ENCODE measurements at regions not wholly inside any gene's neighbourhood (a gene's known extent, or its start where the extent isn't known, plus 50 kb on each side); places are given as distances from the start of the nearest gene placed in this dataset.

DNA sequence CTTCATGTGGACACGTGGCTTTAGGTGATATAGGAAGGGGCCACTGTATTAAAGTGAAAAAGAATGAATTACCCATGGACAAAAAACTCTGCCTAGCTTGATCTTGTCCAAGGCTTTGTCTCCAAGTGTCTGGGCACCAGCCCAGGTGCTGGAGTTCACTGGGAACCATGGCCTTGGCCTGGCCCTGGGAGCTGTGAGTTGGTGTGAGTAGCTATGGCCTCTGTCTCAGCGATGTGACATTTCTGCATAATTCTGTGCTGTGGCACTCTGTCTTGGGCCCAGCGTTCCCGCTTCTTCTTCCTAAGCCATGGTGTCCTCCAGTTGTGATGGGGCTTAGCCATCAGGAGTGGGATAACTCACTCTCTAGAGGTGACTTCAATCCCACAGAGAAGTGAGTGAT lies 119.0 kb upstream of the PPP2R2D start:
- DNase-seq: no peak

DNA sequence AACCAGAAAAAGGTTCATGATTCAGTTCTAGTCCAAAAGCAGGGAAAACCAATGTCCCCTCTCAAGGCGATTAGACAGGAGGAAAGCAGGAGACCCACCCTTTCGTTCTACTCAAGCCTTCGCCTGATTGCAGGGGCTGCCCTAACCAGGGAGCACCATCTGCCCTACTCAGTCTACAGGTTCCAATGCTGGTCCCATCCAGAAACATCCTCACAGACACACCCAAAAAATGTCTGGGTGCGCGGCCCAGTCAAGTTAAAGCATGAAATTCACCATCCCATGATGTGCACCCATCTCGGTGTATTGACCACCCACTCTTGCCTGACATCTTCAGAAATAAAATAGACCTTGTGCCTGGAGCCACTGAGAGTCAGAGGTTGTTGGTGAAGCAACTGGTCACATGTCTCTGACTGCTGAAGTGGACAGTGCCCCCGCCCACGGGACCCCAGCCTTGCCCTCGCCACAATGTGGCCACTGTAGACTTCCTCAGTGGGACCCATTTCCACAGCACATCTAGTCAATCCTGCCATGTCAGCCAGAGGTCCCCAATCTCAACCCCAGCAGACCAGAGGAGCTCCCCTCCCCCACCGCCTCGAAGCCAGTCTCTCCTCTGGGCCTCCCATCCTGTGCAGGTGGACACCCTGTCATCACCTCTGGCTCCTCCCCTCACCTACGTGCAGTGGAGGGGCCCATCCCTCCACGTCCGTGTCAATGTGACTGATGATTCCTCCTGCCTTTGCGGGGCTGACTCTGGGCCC lies 116.3 kb upstream of the PPP2R2D start:
- no peak for DNase-seq

DNA sequence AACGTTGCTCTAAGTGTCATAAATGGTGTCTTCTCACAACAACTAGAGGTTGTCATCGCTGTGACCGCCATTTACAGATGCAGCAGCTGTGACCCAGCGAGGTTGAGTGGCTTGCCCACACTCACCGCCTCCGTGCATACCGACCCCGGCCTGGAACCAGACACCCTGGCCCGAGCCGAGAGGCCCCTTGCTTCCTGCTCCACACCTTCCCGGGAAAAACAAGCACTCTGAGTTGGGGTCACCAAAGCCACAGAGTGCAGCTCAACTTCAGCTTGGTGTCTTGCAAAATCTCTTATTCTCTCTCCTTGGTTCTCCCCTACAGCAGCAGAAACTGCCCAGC lies 115.7 kb upstream of the PPP2R2D start:
- no peak for DNase-seq

- DNase-seq: peak; percentile 55
Measured at GRCh38 chr10:131786756-131787605, 113.8 kb upstream of the PPP2R2D start.

DNA sequence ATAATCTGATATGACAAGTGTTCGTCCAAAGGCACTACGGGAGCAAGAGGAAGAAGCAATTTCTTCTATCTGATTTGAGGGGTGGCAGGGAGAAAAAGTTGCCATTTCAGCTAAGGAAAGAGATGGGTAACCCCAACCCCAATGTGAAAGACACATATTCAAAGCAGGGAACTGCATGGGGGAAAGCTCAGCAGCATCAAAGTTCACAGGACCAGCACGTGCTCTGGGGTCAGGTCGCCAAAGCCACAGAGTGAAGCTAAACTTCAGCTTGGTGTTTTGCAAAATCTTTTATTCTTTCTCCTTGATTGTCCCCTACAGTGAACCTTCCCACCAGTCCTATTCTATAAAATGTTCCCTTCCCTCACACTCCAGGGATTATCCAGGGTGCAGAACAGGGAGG lies 112.8 kb upstream of the PPP2R2D start:
- DNase-seq: no peak

GRCh38 chr10:131788386-131788785 lies 112.4 kb upstream of the PPP2R2D start:
- DNase-seq: no peak

DNA sequence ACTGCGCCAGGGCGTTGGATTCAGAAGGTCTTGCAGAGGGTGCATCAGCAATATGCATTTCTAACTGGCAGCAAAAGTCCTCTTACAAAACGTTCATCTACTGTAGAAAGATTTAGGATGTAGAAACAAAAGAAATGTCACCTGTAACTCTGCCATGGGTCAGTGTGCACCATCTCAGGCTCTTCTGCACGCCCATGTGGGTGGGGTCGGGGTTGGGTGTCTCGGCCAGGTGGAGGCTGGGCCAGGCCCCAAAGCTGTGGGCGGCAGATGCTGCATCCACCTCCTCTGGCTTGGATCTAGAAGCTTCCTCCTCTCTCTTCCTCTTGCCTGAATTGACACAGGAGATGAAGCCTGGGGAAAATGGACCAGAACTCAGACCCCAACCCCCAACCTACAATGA lies 111.3 kb upstream of the PPP2R2D start:
- DNase-seq: no peak

GRCh38 chr10:131790021-131790420 lies 110.8 kb upstream of the PPP2R2D start:
- DNase-seq: peak; percentile 62

DNA sequence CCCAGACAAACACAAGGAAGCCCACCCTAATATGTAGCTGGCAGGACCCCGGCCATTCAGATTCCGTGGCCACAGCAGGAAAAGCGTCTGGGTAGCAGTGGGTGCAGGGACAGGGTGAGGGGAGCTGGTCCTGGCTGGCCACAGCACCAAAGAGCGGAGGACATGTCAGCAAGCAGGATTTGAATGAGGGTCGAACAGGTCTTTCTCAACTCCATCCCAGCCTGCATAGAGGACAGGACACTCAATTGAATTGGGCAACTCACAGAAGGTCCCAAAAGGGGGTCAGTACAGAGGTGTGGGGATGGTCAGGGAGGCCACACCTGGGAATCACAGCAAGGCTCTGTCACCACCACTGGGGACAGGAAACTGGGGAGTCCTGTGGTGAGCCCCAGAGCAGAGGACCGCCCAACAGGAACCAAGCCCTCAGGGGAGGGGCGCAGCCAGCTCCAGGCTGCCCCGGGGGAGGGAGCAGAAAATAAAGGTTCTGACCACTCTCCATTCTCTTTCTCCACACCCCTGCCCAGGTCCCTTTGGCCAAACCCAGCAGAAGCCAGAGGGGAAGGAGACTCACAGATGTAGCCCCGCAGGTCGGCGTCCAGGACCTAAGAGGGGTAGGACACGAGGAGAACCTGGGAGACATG lies 108.7 kb upstream of the PPP2R2D start:
- no peak for DNase-seq

- no peak for DNase-seq
Measured at GRCh38 chr10:131792809-131793208, 108.0 kb upstream of the PPP2R2D start.

- DNase-seq: no peak
Measured at GRCh38 chr10:131795761-131796160, 105.0 kb upstream of the PPP2R2D start.

DNA sequence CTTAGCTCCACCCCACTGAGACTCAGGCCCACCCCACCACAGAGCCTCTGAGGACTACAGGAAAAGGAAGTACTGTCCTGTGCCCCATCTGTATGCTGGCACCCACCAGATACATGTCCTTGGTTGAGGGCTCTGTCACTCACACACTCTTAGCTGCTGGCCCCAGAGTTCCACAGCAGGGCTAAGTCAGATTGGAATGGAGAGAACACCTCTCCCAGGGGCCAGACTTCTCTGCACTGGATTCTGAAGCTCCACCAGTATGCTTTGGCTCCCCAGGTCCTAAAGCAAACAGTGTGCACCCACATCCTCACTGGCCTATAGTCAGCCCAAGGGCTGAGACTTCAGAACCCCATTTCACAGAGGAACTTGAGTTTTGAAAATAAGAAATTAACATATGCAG lies 103.2 kb upstream of the PPP2R2D start:
- DNase-seq: no peak

DNA sequence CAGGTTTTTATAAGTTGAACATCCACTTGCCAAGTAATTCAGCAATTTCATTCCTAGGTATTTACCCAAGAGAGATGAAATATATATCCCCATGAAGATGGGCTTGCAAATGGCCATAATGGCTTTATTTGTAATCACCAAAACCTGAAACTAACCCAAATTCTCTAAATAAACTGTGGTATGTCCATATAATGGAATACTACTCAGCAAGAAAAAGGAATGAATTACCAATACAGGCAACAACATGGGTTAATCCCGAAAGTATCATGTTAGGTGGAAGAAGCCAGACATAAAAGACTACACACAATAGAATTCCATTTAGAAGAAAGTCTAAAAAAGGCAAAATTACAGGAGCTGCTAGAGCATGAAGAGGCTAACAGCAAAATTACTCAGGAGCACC lies 101.4 kb upstream of the PPP2R2D start:
- no peak for DNase-seq

DNA sequence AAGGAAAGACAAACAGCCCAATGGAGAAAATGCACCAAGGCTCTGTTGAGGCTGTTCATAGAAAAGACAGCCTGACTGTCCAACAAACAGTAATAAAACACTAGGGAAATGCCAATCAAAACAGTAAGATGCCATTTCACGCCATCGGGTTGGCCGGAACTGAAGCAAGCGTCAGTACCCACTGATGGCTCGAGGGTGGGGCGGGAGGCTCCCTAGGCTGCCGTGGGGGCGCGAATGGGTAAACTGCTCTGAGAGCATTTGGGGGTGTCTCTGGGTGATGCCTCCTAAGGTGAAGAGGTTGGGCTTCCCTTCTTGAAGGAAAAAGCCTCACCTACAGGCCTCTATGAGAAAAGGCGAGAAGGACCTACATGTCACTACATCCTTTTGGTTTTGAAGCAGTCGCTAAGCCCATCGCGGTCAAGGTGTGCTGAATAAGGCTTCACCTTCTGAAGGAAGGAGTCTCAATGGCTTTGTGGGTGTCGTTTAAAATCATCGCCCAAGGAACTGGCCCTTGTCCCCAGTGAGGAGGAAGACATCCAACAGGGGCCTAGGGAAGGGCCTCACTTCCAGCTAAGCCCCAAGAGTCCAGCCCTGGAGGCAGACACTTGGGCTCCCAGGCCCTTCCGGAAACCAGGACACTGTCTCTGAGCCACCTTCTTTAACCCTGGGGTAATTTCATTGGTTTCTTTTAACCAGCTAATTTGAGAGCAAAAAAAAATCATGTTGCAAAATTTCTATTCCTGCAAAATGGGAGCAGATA lies 98.5 kb upstream of the PPP2R2D start:
- DNase-seq: no peak

DNA sequence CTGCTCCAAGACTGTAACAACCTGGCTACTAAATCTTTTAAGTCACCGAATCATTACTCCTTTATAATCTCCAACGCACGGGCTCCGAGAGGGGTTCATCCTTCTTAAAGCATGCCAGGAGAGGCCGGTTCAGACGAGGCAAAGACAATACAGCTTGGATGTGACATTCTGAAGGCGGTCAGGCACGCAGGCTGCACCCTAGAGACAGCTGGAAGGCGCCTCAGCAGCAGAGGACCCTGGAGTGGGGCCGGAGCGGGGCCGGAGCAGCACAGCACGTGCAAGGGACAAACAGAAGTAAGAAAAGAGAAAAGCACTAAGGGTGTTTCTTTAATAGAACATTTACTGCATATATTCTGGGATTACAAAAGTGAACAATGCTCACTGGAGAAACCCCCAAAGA lies 97.8 kb upstream of the PPP2R2D start:
- no peak for DNase-seq

- DNase-seq: no peak
Measured at GRCh38 chr10:131803860-131804425, 96.9 kb upstream of the PPP2R2D start.

GRCh38 chr10:131804551-131805295 lies 96.1 kb upstream of the PPP2R2D start:
- DNase-seq: no peak

- no peak for DNase-seq
Measured at GRCh38 chr10:131805696-131806095, 95.1 kb upstream of the PPP2R2D start.

DNA sequence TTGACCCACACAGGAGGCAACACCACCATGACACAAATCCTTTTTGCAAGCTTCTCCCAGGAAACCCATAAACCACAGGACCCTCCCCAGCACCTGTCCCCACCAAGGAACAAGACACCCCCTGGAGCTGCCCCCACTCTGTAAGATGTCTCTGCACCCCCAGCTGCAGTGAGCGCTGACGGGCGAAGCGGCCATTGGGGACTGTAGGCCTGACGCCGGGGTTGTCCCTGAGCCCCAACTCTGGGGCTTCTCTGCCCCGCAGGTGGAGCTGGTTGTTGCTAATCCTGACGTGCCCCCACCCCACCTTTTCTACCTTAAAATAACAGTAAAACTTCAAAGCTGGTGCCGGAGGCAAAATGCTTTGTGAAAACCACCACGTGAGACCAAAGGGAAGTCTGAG lies 94.7 kb upstream of the PPP2R2D start:
- no peak for DNase-seq

DNA sequence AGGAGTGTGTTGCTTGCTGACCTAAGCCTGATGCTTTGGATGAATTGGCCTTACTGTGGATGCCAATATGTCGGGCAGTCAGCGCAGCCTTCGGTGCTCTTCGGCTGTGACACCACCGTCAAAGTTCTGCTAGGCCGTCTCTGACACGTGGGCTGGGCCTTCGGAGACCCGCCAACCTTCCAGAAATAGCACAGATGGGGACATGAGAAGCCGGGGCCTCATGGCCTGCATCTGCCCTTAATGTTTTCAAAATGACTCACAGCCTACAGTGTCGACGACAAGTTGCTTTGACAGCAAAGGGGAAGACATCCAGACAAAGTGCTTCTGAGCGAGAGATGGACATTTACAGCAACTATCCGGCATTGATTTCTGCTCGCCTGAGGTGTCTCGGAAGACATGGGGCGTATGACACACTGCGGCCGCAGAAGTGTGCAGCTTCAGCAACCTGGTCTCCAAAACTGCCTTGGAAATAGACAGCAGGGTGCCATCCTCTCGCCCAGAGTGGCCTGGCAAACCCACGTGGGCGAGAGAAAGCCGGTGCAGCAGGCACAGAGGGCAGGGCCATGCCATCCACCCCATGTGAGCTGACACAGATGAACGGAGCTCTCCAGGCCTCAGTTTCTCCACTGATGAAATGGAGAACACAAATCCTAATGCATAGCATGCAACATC lies 94.0 kb upstream of the PPP2R2D start:
- DNase-seq: no peak

- DNase-seq: no peak
Measured at GRCh38 chr10:131808370-131808930, 92.4 kb upstream of the PPP2R2D start.

Data from stimulated activated CD8-positive, alpha-beta memory T cell treated with anti-CD3 and anti-CD28 coated beads, Interleukin-4, amount 100 ng/mL, for 48 hours (primary cell).